Chondrocyte (in vitro differentiated cells): ENCODE measurements at regions not wholly inside any gene's neighbourhood (a gene's known extent, or its start where the extent isn't known, plus 50 kb on each side); places are given as distances from the start of the nearest gene placed in this dataset.
A peak's percentile ranks its signal among the peaks of the same experiment; 100 is the strongest.

Experiments used
- DNase-seq: peaks from one replicate; pipeline ENCODE4 v3.0.0; 2021; ENCODE audit warnings: mixed read lengths, low spot score
- H3K27ac Mint-ChIP-seq: one replicate; pipeline ENCODE4 v1.8.0; 2021; ENCODE audit warnings: mild to moderate bottlenecking, moderate library complexity, mixed read lengths; ENCODE audit not compliant: unreplicated experiment
- H3K27me3 Mint-ChIP-seq: 2 replicates; pipeline ENCODE4 v1.8.0; 2021; ENCODE audit warnings: low read depth, mixed read lengths
- H3K36me3 Mint-ChIP-seq: 2 replicates; pipeline ENCODE4 v1.8.0; 2021; ENCODE audit warnings: low read depth, mixed read lengths
- H3K4me1 Mint-ChIP-seq: 2 replicates; pipeline ENCODE4 v1.8.0; 2021; ENCODE audit warnings: low read depth, mild to moderate bottlenecking, mixed read lengths
- H3K4me3 Mint-ChIP-seq: one replicate; pipeline ENCODE4 v1.8.0; 2021; ENCODE audit warnings: mild to moderate bottlenecking, moderate library complexity, mixed read lengths; ENCODE audit not compliant: unreplicated experiment
- H3K9me3 Mint-ChIP-seq: 2 replicates; pipeline ENCODE4 v1.8.0; 2021; ENCODE audit warnings: low read depth, mixed read lengths
- CTCF ChIP-seq: fragments of 200-600 bp; sonication (generic); IDR thresholded peaks from 2 replicates; pipeline ENCODE4 v1.5.0; 2021; ENCODE audit warnings: antibody characterized with exemption, mild to moderate bottlenecking, moderate library complexity

- no peak for TF ChIP-seq CTCF
- peaks cover 46% of the 10 kb centered on the region for H3K4me1 Mint-ChIP-seq
- H3K4me3 Mint-ChIP-seq = no peak overlapping the region
- no peak for DNase-seq
- H3K27ac Mint-ChIP-seq = no peak overlapping the region
- no peaks in the 10 kb centered on the region for H3K36me3 Mint-ChIP-seq
- H3K9me3 Mint-ChIP-seq = no peaks in the 10 kb centered on the region
- H3K27me3 Mint-ChIP-seq = no peaks in the 10 kb centered on the region
These were observed 735.3 kb upstream of the ZNF608 start for GRCh38 chr5:125481506-125482465.

GRCh38 chr5:125483609-125484008 lies 737.2 kb upstream of the ZNF608 start:
- no peak for DNase-seq
- Mint-ChIP-seq H3K4me1 (peaks cover 46% of the 10 kb centered on the region), H3K9me3 (peaks cover 6% of the 10 kb centered on the region), H3K4me3 (no peak overlapping the region), H3K27ac (no peak overlapping the region), H3K36me3 (no peaks in the 10 kb centered on the region), H3K27me3 (no peaks in the 10 kb centered on the region)
- no peak for TF ChIP-seq CTCF

- no peak for TF ChIP-seq CTCF
- H3K4me1 Mint-ChIP-seq = peaks cover 46% of the 10 kb centered on the region
- peaks cover 6% of the 10 kb centered on the region for H3K9me3 Mint-ChIP-seq
- DNase-seq = no peak
- no peaks in the 10 kb centered on the region for H3K27me3 Mint-ChIP-seq
- peak overlapping the region; percentile 61 for H3K4me3 Mint-ChIP-seq
- H3K27ac Mint-ChIP-seq = peak overlapping the region; percentile 98
- no peaks in the 10 kb centered on the region for H3K36me3 Mint-ChIP-seq
These were observed 737.9 kb upstream of the ZNF608 start for GRCh38 chr5:125484272-125484741.

GRCh38 chr5:125484742-125485641 lies 738.6 kb upstream of the ZNF608 start:
- Mint-ChIP-seq H3K27me3 (no peaks in the 10 kb centered on the region), H3K4me3 (peak overlapping the region; percentile 61), H3K4me1 (peaks cover 46% of the 10 kb centered on the region), H3K27ac (peak overlapping the region; percentile 98), H3K36me3 (no peaks in the 10 kb centered on the region), H3K9me3 (peaks cover 6% of the 10 kb centered on the region)
- TF ChIP-seq CTCF = peak; percentile 11
- peak; percentile 63 for DNase-seq

- Mint-ChIP-seq H3K27me3 (no peaks in the 10 kb centered on the region), H3K36me3 (no peaks in the 10 kb centered on the region), H3K9me3 (peaks cover 6% of the 10 kb centered on the region), H3K4me1 (peaks cover 46% of the 10 kb centered on the region), H3K27ac (peak overlapping the region; percentile 98), H3K4me3 (no peak overlapping the region)
- no peak for DNase-seq
- no peak for TF ChIP-seq CTCF
These were observed 739.3 kb upstream of the ZNF608 start for GRCh38 chr5:125485771-125486170.
